ENCODE measurements at regions not wholly inside any gene's neighbourhood (a gene's known extent, or its start where the extent isn't known, plus 50 kb on each side); places are given as distances from the start of the nearest gene placed in this dataset.
"Not testable (repeated sequence)": the region's sequence is repeated elsewhere in the genome, so short reads cannot be mapped to it uniquely, and the experiment has no call there.

DNA sequence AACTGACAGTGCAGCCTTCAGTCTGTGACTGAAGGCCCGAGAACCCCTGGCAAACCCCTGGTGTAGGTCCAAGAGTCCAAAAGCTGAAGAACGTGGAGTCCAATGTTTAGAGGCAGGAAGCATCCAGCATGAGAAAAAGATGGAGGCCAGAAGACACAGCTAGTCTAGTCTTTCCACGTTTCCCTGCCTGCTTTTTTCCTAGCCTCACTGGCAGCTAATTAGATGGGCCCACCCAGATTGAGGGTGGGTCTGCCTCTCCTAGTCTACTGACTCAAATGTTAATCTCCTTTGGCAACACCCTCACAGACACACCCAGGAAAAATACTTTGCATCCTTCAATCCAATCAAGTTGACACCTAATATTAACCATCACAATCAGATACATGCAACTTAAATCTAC lies 87.8 kb downstream of the TENT5D start:
- H3K27me3 ChIP-seq (ENCODE audit: low read depth); H3K36me3 ChIP-seq; H3K27ac ChIP-seq (replicated peaks); intact Hi-C loops (cut with micrococcal nuclease); H3K9me3 ChIP-seq (replicated peaks); DNase-seq; H3K4me3 ChIP-seq; H3K4me1 ChIP-seq: not testable (repeated sequence)

DNA sequence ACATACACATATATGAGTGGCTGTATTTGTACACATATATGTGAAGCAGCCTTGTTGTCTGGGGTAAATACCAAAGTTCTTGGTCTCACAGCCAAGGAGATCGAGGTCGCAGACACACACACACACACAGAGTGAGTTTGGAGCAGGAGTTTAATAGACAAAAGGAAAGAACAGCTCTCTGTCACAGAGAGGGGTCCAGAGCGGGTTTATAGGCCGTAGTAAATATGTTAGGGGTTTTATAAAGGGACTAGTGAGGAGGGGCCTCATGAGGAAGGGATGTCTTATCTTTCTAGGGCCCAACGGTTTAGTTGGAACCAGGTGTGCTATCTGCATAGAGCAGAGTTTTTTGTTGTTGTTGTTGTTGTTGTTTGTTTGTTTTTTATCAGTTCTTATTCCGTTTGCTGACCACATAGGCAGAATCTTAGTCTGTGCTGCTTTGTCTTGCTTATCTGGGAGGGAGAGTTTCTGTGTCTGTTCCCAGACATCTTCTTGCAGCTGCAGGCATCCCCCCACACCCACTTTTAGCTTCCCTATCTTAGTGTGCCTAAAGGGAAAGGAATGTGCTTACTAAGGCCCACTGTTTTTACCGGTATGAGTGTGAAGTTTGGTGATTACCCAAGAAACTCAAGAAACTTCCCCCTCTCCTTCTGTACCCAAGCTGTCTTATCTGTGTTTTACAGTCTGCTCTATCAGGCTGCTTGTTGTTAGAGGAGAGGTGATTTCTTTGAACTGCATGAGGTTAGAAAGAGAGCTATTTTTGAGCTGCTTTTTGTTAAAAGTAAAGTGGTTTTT lies 91.9 kb downstream of the TENT5D start:
- H3K9me3 ChIP-seq (replicated peaks), result no peaks in the 10 kb centered on the region
- intact Hi-C loops (cut with micrococcal nuclease), result no loop called here
- TF ChIP-seq, protein P1, sequence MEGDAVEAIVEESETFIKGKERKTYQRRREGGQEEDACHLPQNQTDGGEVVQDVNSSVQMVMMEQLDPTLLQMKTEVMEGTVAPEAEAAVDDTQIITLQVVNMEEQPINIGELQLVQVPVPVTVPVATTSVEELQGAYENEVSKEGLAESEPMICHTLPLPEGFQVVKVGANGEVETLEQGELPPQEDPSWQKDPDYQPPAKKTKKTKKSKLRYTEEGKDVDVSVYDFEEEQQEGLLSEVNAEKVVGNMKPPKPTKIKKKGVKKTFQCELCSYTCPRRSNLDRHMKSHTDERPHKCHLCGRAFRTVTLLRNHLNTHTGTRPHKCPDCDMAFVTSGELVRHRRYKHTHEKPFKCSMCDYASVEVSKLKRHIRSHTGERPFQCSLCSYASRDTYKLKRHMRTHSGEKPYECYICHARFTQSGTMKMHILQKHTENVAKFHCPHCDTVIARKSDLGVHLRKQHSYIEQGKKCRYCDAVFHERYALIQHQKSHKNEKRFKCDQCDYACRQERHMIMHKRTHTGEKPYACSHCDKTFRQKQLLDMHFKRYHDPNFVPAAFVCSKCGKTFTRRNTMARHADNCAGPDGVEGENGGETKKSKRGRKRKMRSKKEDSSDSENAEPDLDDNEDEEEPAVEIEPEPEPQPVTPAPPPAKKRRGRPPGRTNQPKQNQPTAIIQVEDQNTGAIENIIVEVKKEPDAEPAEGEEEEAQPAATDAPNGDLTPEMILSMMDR (IDR thresholded peaks at IDR 0.05; ENCODE audit: borderline replicate concordance), result no peak

DNA sequence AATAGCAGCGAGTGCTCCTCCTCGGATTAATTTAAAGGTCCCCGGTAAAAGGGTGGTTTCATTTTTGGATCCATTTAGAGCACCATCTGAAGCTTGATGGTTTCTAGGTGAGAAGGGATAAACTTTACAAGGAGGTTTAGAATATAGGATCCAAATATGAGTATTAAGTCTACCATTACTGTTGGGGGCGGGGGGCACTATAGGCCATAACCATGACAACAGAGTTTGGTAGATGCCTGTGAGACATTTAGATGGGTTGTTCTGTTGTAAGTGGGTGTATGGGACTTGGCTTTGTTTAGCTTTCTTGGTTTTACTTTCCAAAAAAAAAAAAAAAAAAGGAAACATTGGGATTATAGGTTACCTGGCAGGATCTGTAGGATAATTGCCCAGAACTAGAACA lies 92.7 kb downstream of the TENT5D start:
- H3K36me3 ChIP-seq, result no peaks in the 10 kb centered on the region
- no peaks in the 10 kb centered on the region for H3K9me3 ChIP-seq (replicated peaks)
- no peak for DNase-seq
- intact Hi-C loops (cut with micrococcal nuclease), result no loop called here
- TF ChIP-seq, protein P1 (IDR thresholded peaks at IDR 0.05; ENCODE audit: borderline replicate concordance), result no peak
- H3K4me3 ChIP-seq, result no peak overlapping the region
- no peak overlapping the region for H3K27ac ChIP-seq (replicated peaks)
- no peaks in the 10 kb centered on the region for H3K4me1 ChIP-seq
- no peaks in the 10 kb centered on the region for H3K27me3 ChIP-seq (ENCODE audit: low read depth)

More for the DNA sequence above, 91.9 kb downstream of the TENT5D start:
- Histone ChIP-seq H3K27me3 (ENCODE audit: low read depth) (no peaks in the 10 kb centered on the region), H3K4me1 (no peaks in the 10 kb centered on the region), H3K4me3 (no peak overlapping the region), H3K27ac (replicated peaks) (no peak overlapping the region), H3K36me3 (no peaks in the 10 kb centered on the region)
- DNase-seq, result no peak

DNA sequence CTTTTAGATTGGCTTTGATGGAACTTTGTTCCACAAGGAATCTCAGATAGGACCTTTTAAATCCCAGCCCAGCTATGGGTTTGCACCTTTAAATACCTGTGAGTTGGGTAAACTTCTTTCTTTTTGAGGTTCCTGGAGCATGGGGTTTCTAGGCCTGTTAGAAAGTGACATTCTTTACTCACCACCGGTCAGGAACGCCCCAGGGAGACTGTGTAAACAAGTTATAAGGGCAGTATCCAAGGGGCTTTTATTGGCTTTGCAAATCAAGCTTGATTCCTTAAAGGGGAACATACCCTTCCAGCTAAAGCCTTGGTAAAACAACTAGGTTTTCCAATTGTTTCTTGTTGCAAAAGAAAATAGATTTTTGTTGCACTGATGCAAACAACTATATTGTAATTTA lies 93.4 kb downstream of the TENT5D start:
- Histone ChIP-seq H3K4me3 (no peak overlapping the region), H3K36me3 (no peaks in the 10 kb centered on the region), H3K27ac (replicated peaks) (no peak overlapping the region), H3K4me1 (no peaks in the 10 kb centered on the region), H3K9me3 (replicated peaks) (no peaks in the 10 kb centered on the region), H3K27me3 (ENCODE audit: low read depth) (no peaks in the 10 kb centered on the region)
- no peak for DNase-seq
- TF ChIP-seq, protein P1 (IDR thresholded peaks at IDR 0.05; ENCODE audit: borderline replicate concordance), result no peak
- intact Hi-C loops (cut with micrococcal nuclease), result no loop called here

DNA sequence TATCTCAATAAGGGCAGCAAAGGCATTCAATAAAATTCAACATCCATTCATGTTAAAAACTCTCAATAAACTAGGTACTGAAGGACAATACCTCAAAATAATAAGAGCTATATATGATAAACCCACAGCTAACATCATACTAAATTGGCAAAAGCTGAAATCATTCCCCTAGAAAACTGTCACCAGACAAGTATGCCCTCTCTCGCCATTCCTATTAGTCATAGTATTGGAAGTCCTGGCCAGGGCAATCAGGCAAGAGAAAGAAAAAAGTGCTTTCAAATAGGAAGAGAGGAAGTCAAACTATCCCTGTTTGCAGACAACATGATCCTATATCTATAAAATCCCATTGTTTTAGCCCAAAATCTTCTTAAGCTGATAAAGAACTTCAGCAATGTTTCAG lies 116.8 kb downstream of the TENT5D start:
- Histone ChIP-seq H3K4me3 (no peak overlapping the region), H3K9me3 (replicated peaks) (no peaks in the 10 kb centered on the region), H3K4me1 (no peaks in the 10 kb centered on the region), H3K27me3 (ENCODE audit: low read depth) (no peaks in the 10 kb centered on the region), H3K27ac (replicated peaks) (no peak overlapping the region), H3K36me3 (no peaks in the 10 kb centered on the region)
- intact Hi-C loops (cut with micrococcal nuclease), result no loop called here
- TF ChIP-seq, protein P1 (IDR thresholded peaks at IDR 0.05; ENCODE audit: borderline replicate concordance), result no peak
- no peak for DNase-seq

DNA sequence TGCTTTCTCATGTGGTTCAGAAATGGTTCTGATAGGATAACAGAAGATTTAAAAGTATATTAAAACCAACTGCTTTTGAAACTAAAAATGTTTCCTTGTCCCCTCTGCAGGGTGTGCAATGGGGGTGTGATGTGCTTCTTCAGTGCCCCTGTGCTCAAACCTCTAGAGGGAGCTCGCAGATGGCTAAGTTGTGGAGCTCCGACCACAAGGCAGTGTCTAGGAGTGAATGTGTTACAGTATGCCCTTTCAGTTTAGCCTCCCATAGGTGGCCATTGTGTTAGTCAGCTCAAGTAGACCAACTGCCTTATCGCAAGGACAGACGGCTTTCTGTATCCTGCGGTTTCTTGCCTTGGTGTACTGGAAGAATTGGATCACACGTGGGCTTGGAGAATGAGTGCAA lies 130.5 kb downstream of the TENT5D start:
- no peak for DNase-seq
- Histone ChIP-seq H3K27ac (replicated peaks) (no peak overlapping the region), H3K27me3 (ENCODE audit: low read depth) (no peaks in the 10 kb centered on the region), H3K4me1 (no peaks in the 10 kb centered on the region), H3K4me3 (no peak overlapping the region), H3K9me3 (replicated peaks) (no peaks in the 10 kb centered on the region), H3K36me3 (no peaks in the 10 kb centered on the region)
- intact Hi-C loops (cut with micrococcal nuclease), result no loop called here
- TF ChIP-seq, protein P1 (IDR thresholded peaks at IDR 0.05; ENCODE audit: borderline replicate concordance), result no peak

All from left ventricle myocardium inferior (tissue), 1 donor.